ENCODE measurements at regions not wholly inside any gene's neighbourhood (a gene's known extent, or its start where the extent isn't known, plus 50 kb on each side); places are given as distances from the start of the nearest gene placed in this dataset.

- Histone ChIP-seq H3K4me3 (no peak overlapping the region), H3K27ac (no peak overlapping the region), H3K4me1 (peaks cover 19% of the 10 kb centered on the region), H3K9me3 (peaks cover 7% of the 10 kb centered on the region; the same call in 1 of the 3 replicates), H3K4me2 (no peak overlapping the region)
- 87% methylated on average over 1 of the region's 1 CpG for WGBS (ENCODE audit: missing lambda C conversion rate)
- ChIA-PET CTCF (interaction anchor here (0.6 to 2.1 kb wide), 3 partner anchors 20 to 186 kb away, joined by 3 to 12 read pairs (median 3); no protein-coding TSS in a partner anchor), POLR2A (no interaction called here)
- DNase-seq (ENCODE audit: low read depth in 1 of 2, low spot score in 1 of 2) (no peak), FAIRE-seq (no peak), ATAC-seq (no peak)
- TF ChIP-seq NFE2L2 (conservative IDR thresholded peaks at IDR 0.05; ENCODE audit: low read length) = no peak
- no peak for TF ChIP-seq MYC (IDR thresholded peaks at IDR 0.05; ENCODE audit: borderline replicate concordance, low read length)
- TF ChIP-seq KDM1A (IDR thresholded peaks at IDR 0.05; ENCODE audit: low read depth) = no peak
- no peak for TF ChIP-seq CEBPB (IDR thresholded peaks at IDR 0.05)
- no peak for TF ChIP-seq RFX5 (IDR thresholded peaks at IDR 0.05)
- no peak for TF ChIP-seq SREBF2 (IDR thresholded peaks at IDR 0.05)
- TF ChIP-seq RARB (CRISPR knock-in tag; IDR thresholded peaks at IDR 0.05) = 0 out of 2 replicates have a peak, but pooled peaks have one; percentile 58
- no peak for TF ChIP-seq POLR2A (IDR thresholded peaks at IDR 0.05; ENCODE audit: low read length)
Observed at GRCh38 chr17:62180772-62181171, 115.7 kb upstream of the MED13 start.

GRCh38 chr17:62179525-62180161 is 114.6 kb upstream of the MED13 start:
- DNase-seq (ENCODE audit: low read depth in 1 of 2, low spot score in 1 of 2) = peak; percentile 85 to 92
- Histone ChIP-seq H3K4me3 (no peak overlapping the region), H3K4me1 (peaks cover 19% of the 10 kb centered on the region), H3K9me3 (peaks cover 7% of the 10 kb centered on the region; the same call in 1 of the 3 replicates), H3K4me2 (peak overlapping the region; percentile 48), H3K27ac (peak overlapping the region; percentile 68 to 84)
- FAIRE-seq = peak; percentile 70
- WGBS (ENCODE audit: missing lambda C conversion rate) = 78% methylated on average over 5 of the region's 5 CpGs
- 0 out of 2 replicates have a peak, but pooled peaks have one; percentile 37 for TF ChIP-seq MAX (IDR thresholded peaks at IDR 0.05)
- peak; percentile 85 for TF ChIP-seq USF2 (IDR thresholded peaks at IDR 0.05)
- peak; percentile 79; the same call in 1 of the 2 replicates for TF ChIP-seq FOSL2 (IDR thresholded peaks at IDR 0.05)
- TF ChIP-seq FOSL2 (CRISPR knock-in tag; IDR thresholded peaks at IDR 0.05) = peak; percentile 96
- TF ChIP-seq RARB (CRISPR knock-in tag; IDR thresholded peaks at IDR 0.05) = no peak
- peak; percentile 66 for TF ChIP-seq SMC3 (IDR thresholded peaks at IDR 0.05)
- no peak for TF ChIP-seq NPAS2 (CRISPR knock-in tag; IDR thresholded peaks at IDR 0.05; ENCODE audit: borderline replicate concordance)
- TF ChIP-seq HOXA7 (CRISPR knock-in tag; IDR thresholded peaks at IDR 0.05) = no peak
- TF ChIP-seq GATA3 (IDR thresholded peaks at IDR 0.05; ENCODE audit: borderline replicate concordance) = no peak
- no peak for TF ChIP-seq ZNF302 (CRISPR knock-in tag; IDR thresholded peaks at IDR 0.05)
- peak; percentile 79 to 81 for TF ChIP-seq RAD21 (conservative IDR thresholded peaks at IDR 0.05 in 1 of 2, IDR thresholded peaks at IDR 0.05 in 1 of 2)
- peak; percentile 60 for TF ChIP-seq CTCF (IDR thresholded peaks at IDR 0.05)
- no peak for TF ChIP-seq ATOH8 (CRISPR knock-in tag; IDR thresholded peaks at IDR 0.05; ENCODE audit: low read depth)
- peak; percentile 56; the same call in 1 of the 2 replicates for TF ChIP-seq JUNB (IDR thresholded peaks at IDR 0.05)
- peak; percentile 97 to 99 for ATAC-seq
- ChIA-PET POLR2A (interaction anchor here (0.6 to 1.2 kb wide), 2 partner anchors 9 to 123 kb away, joined by 3 to 5 read pairs; no protein-coding TSS in a partner anchor), CTCF (interaction anchor here (0.6 to 2.1 kb wide), 12 partner anchors 10 to 1169 kb away, joined by 3 to 12 read pairs (median 4); no protein-coding TSS in a partner anchor)

Data from A549 (cell line).